Activated CD8-positive, alpha-beta memory T cell treated with anti-CD3 and anti-CD28 coated beads for 36 hours (primary cell): ENCODE measurements at regions not wholly inside any gene's neighbourhood (a gene's known extent, or its start where the extent isn't known, plus 50 kb on each side); places are given as distances from the start of the nearest gene placed in this dataset.

Source experiments
- CTCF ChIA-PET: fragments of 350-600 bp; sonication (Branson Sonifier 250); formaldehyde crosslinking; loops from one replicate; lab custom pipeline; 2021; ENCODE audit warnings: antibody characterized with exemption; lab: Charles Lee
- POLR2A ChIA-PET: fragments of 350-600 bp; sonication (Branson Sonifier 250); formaldehyde crosslinking; loops from one replicate; lab custom pipeline; 2021; ENCODE audit warnings: antibody characterized with exemption; lab: Charles Lee

GRCh38 chr3:56988458-56989168 is 71.9 kb upstream of the SPATA12 start:
- POLR2A ChIA-PET: interaction anchor here (0.7 to 1.5 kb wide), 3 partner anchors 170 to 284 kb away, joined by 3 to 12 read pairs (median 3); partner anchors contain the start of gene ARHGEF3
- CTCF ChIA-PET: interaction anchor here (0.7 to 5.1 kb wide), 42 partner anchors 9 to 348 kb away, joined by 3 to 64 read pairs (median 3); partner anchors contain the start of gene ARHGEF3

- CTCF ChIA-PET: interaction anchor here (0.6 to 5.1 kb wide), 13 partner anchors 10 to 294 kb away, joined by 3 to 64 read pairs (median 4); partner anchors contain the start of gene ARHGEF3
- POLR2A ChIA-PET: interaction anchor here (1.5 kb wide), 1 partner anchor 283 kb away, joined by 12 read pairs; no protein-coding TSS in a partner anchor
Observed at GRCh38 chr3:56987238-56987895, 73.1 kb upstream of the SPATA12 start.

- POLR2A ChIA-PET: no interaction called here
- CTCF ChIA-PET: interaction anchor here (0.6 to 5.1 kb wide), 6 partner anchors 13 to 293 kb away, joined by 3 to 64 read pairs (median 5); partner anchors contain the start of gene ARHGEF3
Observed at GRCh38 chr3:56986347-56986746, 74.1 kb upstream of the SPATA12 start.

- POLR2A ChIA-PET: no interaction called here
Observed at GRCh38 chr3:56985878-56986277, 74.6 kb upstream of the SPATA12 start.

GRCh38 chr3:56985460-56985859 is 75.0 kb upstream of the SPATA12 start:
- ChIA-PET POLR2A (no interaction called here), CTCF (no interaction called here)

More at GRCh38 chr3:56985878-56986277, 74.6 kb upstream of the SPATA12 start:
- CTCF ChIA-PET: interaction anchor here (1.8 to 5.1 kb wide), 3 partner anchors 12 to 292 kb away, joined by 4 to 64 read pairs (median 6); no protein-coding TSS in a partner anchor

- ChIA-PET POLR2A (no interaction called here), CTCF (interaction anchor here (1.3 to 1.5 kb wide), 2 partner anchors 182 to 281 kb away, joined by 3 to 6 read pairs; partner anchors contain the start of gene ARHGEF3)
Observed at GRCh38 chr3:56983427-56983826, 77.0 kb upstream of the SPATA12 start.

GRCh38 chr3:56981445-56982230 is 78.8 kb upstream of the SPATA12 start:
- CTCF ChIA-PET: interaction anchor here (0.6 to 1.8 kb wide), 10 partner anchors 11 to 308 kb away, joined by 3 to 8 read pairs (median 3); partner anchors contain the start of gene ARHGEF3
- POLR2A ChIA-PET: interaction anchor here (1.0 kb wide), 1 partner anchor 122 kb away, joined by 3 read pairs; no protein-coding TSS in a partner anchor

GRCh38 chr3:56980798-56981390 is 79.6 kb upstream of the SPATA12 start:
- ChIA-PET CTCF (interaction anchor here (0.6 to 1.8 kb wide), 11 partner anchors 11 to 285 kb away, joined by 3 to 8 read pairs (median 3); partner anchors contain the start of gene ARHGEF3), POLR2A (interaction anchor here (1.0 kb wide), 1 partner anchor 121 kb away, joined by 3 read pairs; no protein-coding TSS in a partner anchor)

- CTCF ChIA-PET: interaction anchor here (0.6 to 1.6 kb wide), 4 partner anchors 16 to 284 kb away, joined by 3 to 6 read pairs (median 4); no protein-coding TSS in a partner anchor
Observed at GRCh38 chr3:56980243-56980642, 80.2 kb upstream of the SPATA12 start.

GRCh38 chr3:56979791-56980190 is 80.7 kb upstream of the SPATA12 start:
- CTCF ChIA-PET: interaction anchor here (1.6 to 2.1 kb wide), 2 partner anchors 9 to 284 kb away, joined by 3 to 7 read pairs; no protein-coding TSS in a partner anchor
- POLR2A ChIA-PET: no interaction called here

More at GRCh38 chr3:56980243-56980642, 80.2 kb upstream of the SPATA12 start:
- POLR2A ChIA-PET: no interaction called here

GRCh38 chr3:56977561-56977889 is 82.9 kb upstream of the SPATA12 start:
- POLR2A ChIA-PET: no interaction called here
- CTCF ChIA-PET: interaction anchor here (0.9 to 2.1 kb wide), 2 partner anchors 11 to 18 kb away, joined by 4 to 7 read pairs; no protein-coding TSS in a partner anchor

GRCh38 chr3:56976651-56977560 is 83.6 kb upstream of the SPATA12 start:
- CTCF ChIA-PET: interaction anchor here (0.9 kb wide), 1 partner anchor 19 kb away, joined by 4 read pairs; no protein-coding TSS in a partner anchor
- POLR2A ChIA-PET: no interaction called here

GRCh38 chr3:56975567-56975966 is 84.9 kb upstream of the SPATA12 start:
- CTCF ChIA-PET: no interaction called here
- POLR2A ChIA-PET: no interaction called here

GRCh38 chr3:56974247-56974930 is 86.1 kb upstream of the SPATA12 start:
- CTCF ChIA-PET: interaction anchor here (1.9 kb wide), 1 partner anchor 13 kb away, joined by 6 read pairs; no protein-coding TSS in a partner anchor

GRCh38 chr3:56971816-56972215 is 88.6 kb upstream of the SPATA12 start:
- POLR2A ChIA-PET: no interaction called here

More at GRCh38 chr3:56974247-56974930, 86.1 kb upstream of the SPATA12 start:
- POLR2A ChIA-PET: no interaction called here

GRCh38 chr3:56971261-56971660 is 89.2 kb upstream of the SPATA12 start:
- POLR2A ChIA-PET: no interaction called here
- CTCF ChIA-PET: interaction anchor here (1.9 kb wide), 1 partner anchor 10 kb away, joined by 6 read pairs; no protein-coding TSS in a partner anchor

More at GRCh38 chr3:56971816-56972215, 88.6 kb upstream of the SPATA12 start:
- CTCF ChIA-PET: no interaction called here
